ENCODE measurements at regions not wholly inside any gene's neighbourhood (a gene's known extent, or its start where the extent isn't known, plus 50 kb on each side); places are given as distances from the start of the nearest gene placed in this dataset.

DNA sequence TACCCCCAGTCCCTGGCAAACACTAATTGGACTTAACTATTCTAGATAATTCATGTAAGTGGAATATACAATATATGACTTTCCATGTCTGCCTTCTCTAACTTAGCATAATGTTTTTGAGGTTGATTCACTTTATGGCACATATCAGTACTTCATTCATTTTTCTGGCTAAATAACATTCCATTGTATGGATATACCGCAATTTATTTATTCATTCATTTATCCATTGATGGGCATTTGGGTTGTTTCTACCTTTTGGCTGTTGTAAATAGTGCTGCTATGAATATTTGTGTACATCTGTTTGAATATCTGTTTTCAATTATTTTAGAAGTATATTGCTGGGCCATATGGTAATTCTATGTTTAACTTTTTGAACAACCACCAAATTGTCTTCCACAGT, 616.3 kb downstream of the UTRN start:
- no peak overlapping the region for H3K4me3 Mint-ChIP-seq (ENCODE audit: unreplicated experiment)
- no peaks in the 10 kb centered on the region for H3K4me1 Mint-ChIP-seq (ENCODE audit: unreplicated experiment)
- TF ChIP-seq, protein P1, sequence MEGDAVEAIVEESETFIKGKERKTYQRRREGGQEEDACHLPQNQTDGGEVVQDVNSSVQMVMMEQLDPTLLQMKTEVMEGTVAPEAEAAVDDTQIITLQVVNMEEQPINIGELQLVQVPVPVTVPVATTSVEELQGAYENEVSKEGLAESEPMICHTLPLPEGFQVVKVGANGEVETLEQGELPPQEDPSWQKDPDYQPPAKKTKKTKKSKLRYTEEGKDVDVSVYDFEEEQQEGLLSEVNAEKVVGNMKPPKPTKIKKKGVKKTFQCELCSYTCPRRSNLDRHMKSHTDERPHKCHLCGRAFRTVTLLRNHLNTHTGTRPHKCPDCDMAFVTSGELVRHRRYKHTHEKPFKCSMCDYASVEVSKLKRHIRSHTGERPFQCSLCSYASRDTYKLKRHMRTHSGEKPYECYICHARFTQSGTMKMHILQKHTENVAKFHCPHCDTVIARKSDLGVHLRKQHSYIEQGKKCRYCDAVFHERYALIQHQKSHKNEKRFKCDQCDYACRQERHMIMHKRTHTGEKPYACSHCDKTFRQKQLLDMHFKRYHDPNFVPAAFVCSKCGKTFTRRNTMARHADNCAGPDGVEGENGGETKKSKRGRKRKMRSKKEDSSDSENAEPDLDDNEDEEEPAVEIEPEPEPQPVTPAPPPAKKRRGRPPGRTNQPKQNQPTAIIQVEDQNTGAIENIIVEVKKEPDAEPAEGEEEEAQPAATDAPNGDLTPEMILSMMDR (IDR thresholded peaks at IDR 0.05; ENCODE audit: unreplicated experiment), result no peak
- no peaks in the 10 kb centered on the region for H3K27me3 Mint-ChIP-seq (ENCODE audit: unreplicated experiment)
- DNase-seq (ENCODE audit: low spot score), result no peak
- H3K36me3 Mint-ChIP-seq (ENCODE audit: low read depth, unreplicated experiment), result no peaks in the 10 kb centered on the region
- no peaks in the 10 kb centered on the region for H3K9me3 Mint-ChIP-seq (ENCODE audit: unreplicated experiment)
- H3K27ac Mint-ChIP-seq (ENCODE audit: unreplicated experiment), result no peak overlapping the region

- no peaks in the 10 kb centered on the region for H3K9me3 Mint-ChIP-seq (ENCODE audit: unreplicated experiment)
- H3K4me3 Mint-ChIP-seq (ENCODE audit: unreplicated experiment), result no peak overlapping the region
- TF ChIP-seq, protein P1 (IDR thresholded peaks at IDR 0.05; ENCODE audit: unreplicated experiment), result no peak
- DNase-seq (ENCODE audit: low spot score), result no peak
- H3K27ac Mint-ChIP-seq (ENCODE audit: unreplicated experiment), result no peak overlapping the region
- no peaks in the 10 kb centered on the region for H3K4me1 Mint-ChIP-seq (ENCODE audit: unreplicated experiment)
- no peaks in the 10 kb centered on the region for H3K36me3 Mint-ChIP-seq (ENCODE audit: low read depth, unreplicated experiment)
- H3K27me3 Mint-ChIP-seq (ENCODE audit: unreplicated experiment), result peaks cover 2% of the 10 kb centered on the region
Measured at GRCh38 chr6:144908004-144908403, 622.9 kb downstream of the UTRN start.

DNA sequence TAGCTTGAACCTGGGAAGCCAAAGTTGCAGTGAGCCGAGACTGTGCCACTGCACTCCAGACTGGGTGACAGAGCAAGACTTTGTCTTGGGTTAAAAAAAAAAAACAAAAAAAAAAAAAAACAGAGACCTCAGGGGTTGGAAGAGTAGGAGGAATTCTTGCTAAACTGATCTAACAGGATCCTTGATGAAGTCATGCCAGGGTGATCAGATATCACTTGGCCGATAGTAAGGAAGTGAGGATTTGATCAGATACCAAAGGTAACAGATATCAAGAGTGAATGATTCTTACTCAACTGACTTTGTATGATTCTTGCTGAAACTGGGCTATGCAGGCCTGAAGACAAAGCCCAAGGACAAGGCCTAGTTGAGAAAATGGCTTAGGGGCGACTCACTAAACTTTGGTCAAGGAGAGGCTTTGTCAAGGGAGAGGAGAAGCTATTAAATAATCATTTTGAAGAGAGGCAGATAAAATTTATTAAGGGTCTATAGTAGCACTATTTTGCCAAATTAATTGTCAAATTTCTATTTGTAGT, 624.7 kb downstream of the UTRN start:
- TF ChIP-seq, protein P1 (IDR thresholded peaks at IDR 0.05; ENCODE audit: unreplicated experiment), result no peak
- Mint-ChIP-seq H3K4me3 (ENCODE audit: unreplicated experiment) (no peak overlapping the region), H3K36me3 (ENCODE audit: low read depth, unreplicated experiment) (no peaks in the 10 kb centered on the region), H3K27ac (ENCODE audit: unreplicated experiment) (no peak overlapping the region), H3K27me3 (ENCODE audit: unreplicated experiment) (peaks cover 2% of the 10 kb centered on the region), H3K9me3 (ENCODE audit: unreplicated experiment) (no peaks in the 10 kb centered on the region), H3K4me1 (ENCODE audit: unreplicated experiment) (no peaks in the 10 kb centered on the region)
- DNase-seq (ENCODE audit: low spot score), result no peak

- no peaks in the 10 kb centered on the region for H3K4me1 Mint-ChIP-seq (ENCODE audit: unreplicated experiment)
- H3K27ac Mint-ChIP-seq (ENCODE audit: unreplicated experiment), result no peak overlapping the region
- no peaks in the 10 kb centered on the region for H3K9me3 Mint-ChIP-seq (ENCODE audit: unreplicated experiment)
- H3K27me3 Mint-ChIP-seq (ENCODE audit: unreplicated experiment), result peaks cover 2% of the 10 kb centered on the region
- DNase-seq (ENCODE audit: low spot score), result no peak
- H3K4me3 Mint-ChIP-seq (ENCODE audit: unreplicated experiment), result no peak overlapping the region
- no peaks in the 10 kb centered on the region for H3K36me3 Mint-ChIP-seq (ENCODE audit: low read depth, unreplicated experiment)
- TF ChIP-seq, protein P1 (IDR thresholded peaks at IDR 0.05; ENCODE audit: unreplicated experiment), result no peak
Measured at GRCh38 chr6:144911322-144911721, 626.2 kb downstream of the UTRN start.

DNA sequence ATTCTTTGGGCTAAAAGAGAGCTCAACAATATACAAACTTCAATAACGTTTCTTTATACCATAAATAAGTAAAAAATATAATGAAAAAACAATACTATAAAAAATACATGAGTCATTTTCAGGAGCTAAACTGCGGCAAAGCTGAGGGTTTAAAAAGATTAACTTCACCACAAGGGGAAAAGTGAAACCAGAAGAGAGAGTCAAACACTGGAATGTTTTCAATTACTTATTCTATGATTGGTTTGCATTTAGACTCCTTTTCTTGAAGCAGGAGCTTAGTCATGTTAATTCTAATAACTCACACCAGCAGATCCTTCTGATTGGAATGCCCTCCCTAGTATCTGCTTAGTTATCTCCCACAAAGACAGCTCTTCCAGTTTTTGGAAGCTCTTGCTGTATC, 627.3 kb downstream of the UTRN start:
- Mint-ChIP-seq H3K4me1 (ENCODE audit: unreplicated experiment) (no peaks in the 10 kb centered on the region), H3K27me3 (ENCODE audit: unreplicated experiment) (peaks cover under 1% of the 10 kb centered on the region), H3K9me3 (ENCODE audit: unreplicated experiment) (no peaks in the 10 kb centered on the region), H3K4me3 (ENCODE audit: unreplicated experiment) (no peak overlapping the region), H3K36me3 (ENCODE audit: low read depth, unreplicated experiment) (no peaks in the 10 kb centered on the region), H3K27ac (ENCODE audit: unreplicated experiment) (no peak overlapping the region)
- TF ChIP-seq, protein P1 (IDR thresholded peaks at IDR 0.05; ENCODE audit: unreplicated experiment), result no peak
- no peak for DNase-seq (ENCODE audit: low spot score)

All from endothelial cell (in vitro differentiated cells).